Osteocyte (in vitro differentiated cells): ENCODE measurements at regions not wholly inside any gene's neighbourhood (a gene's known extent, or its start where the extent isn't known, plus 50 kb on each side); places are given as distances from the start of the nearest gene placed in this dataset.

ENCODE experiments used
- DNase-seq: peaks from one replicate; pipeline ENCODE4 v3.0.0; 2021; ENCODE audit warnings: mixed read lengths; ENCODE audit not compliant: unreplicated experiment; ENCODE audit errors: extremely low spot score
- H3K27ac Mint-ChIP-seq: one replicate; pipeline ENCODE4 v1.8.0; 2021; ENCODE audit warnings: mild to moderate bottlenecking, mixed read lengths; ENCODE audit not compliant: unreplicated experiment
- H3K27me3 Mint-ChIP-seq: one replicate; pipeline ENCODE4 v1.8.0; 2021; ENCODE audit warnings: mixed read lengths; ENCODE audit not compliant: unreplicated experiment
- H3K36me3 Mint-ChIP-seq: one replicate; pipeline ENCODE4 v1.8.0; 2021; ENCODE audit warnings: mixed read lengths; ENCODE audit not compliant: unreplicated experiment
- H3K4me1 Mint-ChIP-seq: one replicate; pipeline ENCODE4 v1.8.0; 2021; ENCODE audit warnings: mixed read lengths; ENCODE audit not compliant: unreplicated experiment
- H3K4me3 Mint-ChIP-seq: one replicate; pipeline ENCODE4 v1.8.0; 2021; ENCODE audit warnings: mild to moderate bottlenecking, moderate library complexity, mixed read lengths; ENCODE audit not compliant: unreplicated experiment
- H3K9me3 Mint-ChIP-seq: one replicate; pipeline ENCODE4 v1.8.0; 2021; ENCODE audit warnings: mixed read lengths; ENCODE audit not compliant: unreplicated experiment
- TF ChIP-seq, protein P1 (sequence below): fragments of 200-600 bp; sonication (generic); IDR thresholded peaks from 2 replicates; pipeline ENCODE4 v1.5.0; 2021; ENCODE audit warnings: antibody characterized with exemption, mild to moderate bottlenecking, moderate library complexity

GRCh38 chr2:161061786-161062185 lies 98.4 kb upstream of the TANK start:
- no peak overlapping the region for H3K4me3 Mint-ChIP-seq
- TF ChIP-seq, protein P1, sequence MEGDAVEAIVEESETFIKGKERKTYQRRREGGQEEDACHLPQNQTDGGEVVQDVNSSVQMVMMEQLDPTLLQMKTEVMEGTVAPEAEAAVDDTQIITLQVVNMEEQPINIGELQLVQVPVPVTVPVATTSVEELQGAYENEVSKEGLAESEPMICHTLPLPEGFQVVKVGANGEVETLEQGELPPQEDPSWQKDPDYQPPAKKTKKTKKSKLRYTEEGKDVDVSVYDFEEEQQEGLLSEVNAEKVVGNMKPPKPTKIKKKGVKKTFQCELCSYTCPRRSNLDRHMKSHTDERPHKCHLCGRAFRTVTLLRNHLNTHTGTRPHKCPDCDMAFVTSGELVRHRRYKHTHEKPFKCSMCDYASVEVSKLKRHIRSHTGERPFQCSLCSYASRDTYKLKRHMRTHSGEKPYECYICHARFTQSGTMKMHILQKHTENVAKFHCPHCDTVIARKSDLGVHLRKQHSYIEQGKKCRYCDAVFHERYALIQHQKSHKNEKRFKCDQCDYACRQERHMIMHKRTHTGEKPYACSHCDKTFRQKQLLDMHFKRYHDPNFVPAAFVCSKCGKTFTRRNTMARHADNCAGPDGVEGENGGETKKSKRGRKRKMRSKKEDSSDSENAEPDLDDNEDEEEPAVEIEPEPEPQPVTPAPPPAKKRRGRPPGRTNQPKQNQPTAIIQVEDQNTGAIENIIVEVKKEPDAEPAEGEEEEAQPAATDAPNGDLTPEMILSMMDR, result no peak
- no peak for DNase-seq
- H3K27ac Mint-ChIP-seq, result no peak overlapping the region
- no peaks in the 10 kb centered on the region for H3K36me3 Mint-ChIP-seq
- H3K9me3 Mint-ChIP-seq, result no peaks in the 10 kb centered on the region
- H3K4me1 Mint-ChIP-seq, result peaks cover 22% of the 10 kb centered on the region
- no peaks in the 10 kb centered on the region for H3K27me3 Mint-ChIP-seq

- TF ChIP-seq, protein P1, result peak; percentile 90
- H3K4me1 Mint-ChIP-seq, result peaks cover 22% of the 10 kb centered on the region
- no peak overlapping the region for H3K4me3 Mint-ChIP-seq
- H3K36me3 Mint-ChIP-seq, result no peaks in the 10 kb centered on the region
- no peak overlapping the region for H3K27ac Mint-ChIP-seq
- DNase-seq, result peak; percentile 85
- no peaks in the 10 kb centered on the region for H3K27me3 Mint-ChIP-seq
- no peaks in the 10 kb centered on the region for H3K9me3 Mint-ChIP-seq
Observed at GRCh38 chr2:161063157-161063945, 96.9 kb upstream of the TANK start.

DNA sequence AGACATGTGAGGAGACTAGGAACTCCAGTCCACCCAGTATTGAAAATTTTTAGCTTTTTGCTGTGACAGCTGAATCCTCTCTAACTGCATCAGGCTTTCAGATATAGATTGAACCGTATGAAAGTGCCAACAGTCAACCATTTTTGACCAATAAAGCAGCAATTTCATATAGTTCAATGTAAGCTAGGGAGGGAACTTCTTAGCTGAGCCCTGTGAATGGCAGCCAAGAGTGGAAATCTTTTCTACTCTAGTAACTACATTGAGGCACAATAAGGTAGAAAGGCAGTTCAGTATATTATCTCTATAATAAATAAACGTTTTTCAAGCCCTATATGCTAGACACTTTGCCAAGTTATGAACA lies 96.3 kb upstream of the TANK start:
- Mint-ChIP-seq H3K9me3 (no peaks in the 10 kb centered on the region), H3K4me3 (no peak overlapping the region), H3K4me1 (peaks cover 22% of the 10 kb centered on the region), H3K36me3 (no peaks in the 10 kb centered on the region), H3K27me3 (no peaks in the 10 kb centered on the region), H3K27ac (no peak overlapping the region)
- no peak for DNase-seq
- TF ChIP-seq, protein P1, result peak; percentile 10

DNA sequence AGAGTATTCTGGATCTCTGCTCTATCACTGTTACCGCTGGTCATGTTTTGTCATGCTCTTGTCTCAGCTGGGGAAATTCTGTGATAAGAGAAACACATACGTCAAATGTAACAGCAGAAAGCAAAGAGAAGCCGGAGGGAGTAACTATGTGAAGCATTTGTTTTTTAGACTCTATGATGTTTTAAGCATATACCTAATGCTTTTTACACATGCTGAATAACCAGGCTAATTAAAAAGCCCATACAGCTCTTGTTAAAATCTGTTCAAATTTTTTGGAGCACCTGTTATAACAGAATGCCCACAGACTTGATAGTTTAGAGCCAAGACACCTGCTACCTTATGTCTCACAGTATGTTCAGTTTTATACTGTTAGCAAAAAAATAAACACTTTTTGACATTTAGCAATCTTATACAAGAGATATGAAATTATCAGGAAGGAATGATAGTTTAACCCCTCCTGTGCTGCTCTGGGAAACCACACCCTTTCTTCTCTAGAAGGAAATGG lies 92.3 kb upstream of the TANK start:
- Mint-ChIP-seq H3K4me1 (peaks cover 7% of the 10 kb centered on the region), H3K27ac (no peak overlapping the region), H3K4me3 (no peak overlapping the region), H3K36me3 (no peaks in the 10 kb centered on the region), H3K9me3 (no peaks in the 10 kb centered on the region), H3K27me3 (no peaks in the 10 kb centered on the region)
- TF ChIP-seq, protein P1, result no peak
- DNase-seq, result no peak

- TF ChIP-seq, protein P1, result no peak
- H3K27ac Mint-ChIP-seq, result no peak overlapping the region
- no peaks in the 10 kb centered on the region for H3K36me3 Mint-ChIP-seq
- peaks cover 3% of the 10 kb centered on the region for H3K9me3 Mint-ChIP-seq
- no peak for DNase-seq
- H3K4me1 Mint-ChIP-seq, result peaks cover 2% of the 10 kb centered on the region
- H3K4me3 Mint-ChIP-seq, result no peak overlapping the region
- no peaks in the 10 kb centered on the region for H3K27me3 Mint-ChIP-seq
Observed at GRCh38 chr2:161068670-161069069, 91.6 kb upstream of the TANK start.
